HG02852 (cell line): ENCODE measurements at regions not wholly inside any gene's neighbourhood (a gene's known extent, or its start where the extent isn't known, plus 50 kb on each side); places are given as distances from the start of the nearest gene placed in this dataset.

ENCODE experiments used
- ATAC-seq: cut with Tn5 transposase; IDR thresholded peaks from one replicate; pipeline ENCODE4 v1.9.1; 2021; ENCODE audit warnings: mild to moderate bottlenecking, moderate library complexity; ENCODE audit not compliant: unreplicated experiment

DNA sequence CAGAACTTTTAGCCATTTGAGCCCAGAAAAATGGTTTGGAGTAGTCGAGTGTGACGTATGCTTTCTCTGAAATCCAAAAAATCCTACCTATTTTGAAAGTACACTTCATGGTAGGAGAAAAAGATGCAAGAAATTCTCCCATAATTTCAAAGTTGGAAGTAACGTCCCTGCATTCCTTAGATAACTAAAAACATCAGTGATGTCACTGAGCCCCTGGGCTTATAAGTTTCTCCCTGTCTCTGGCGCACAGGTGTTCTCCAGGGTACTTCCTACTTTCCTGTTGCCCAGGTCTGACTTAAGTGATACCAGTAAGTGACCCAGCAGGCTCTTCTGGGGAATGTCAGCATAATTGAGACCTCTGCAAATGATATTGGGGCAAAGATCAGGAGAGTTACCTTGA lies 90.5 kb upstream of the WDR1 start:
- no peak for ATAC-seq

DNA sequence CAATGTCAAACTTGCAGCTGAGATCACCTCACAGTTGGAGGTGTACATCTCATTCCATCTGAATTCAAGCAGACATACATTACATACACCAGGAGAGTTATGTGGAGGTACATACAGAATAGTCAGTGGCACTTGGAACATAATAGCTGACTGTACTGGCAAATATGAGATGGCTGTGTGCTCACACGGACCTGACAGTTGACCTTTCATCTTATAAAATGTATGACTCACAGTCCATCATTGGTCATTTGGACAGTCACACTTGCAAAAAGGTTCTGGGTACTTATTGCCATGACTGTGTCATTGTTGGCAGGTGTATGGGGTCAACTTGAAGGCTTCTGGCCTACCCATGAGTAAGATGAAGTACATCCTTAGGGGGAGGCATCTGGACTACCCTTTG lies 88.6 kb upstream of the WDR1 start:
- ATAC-seq: no peak

DNA sequence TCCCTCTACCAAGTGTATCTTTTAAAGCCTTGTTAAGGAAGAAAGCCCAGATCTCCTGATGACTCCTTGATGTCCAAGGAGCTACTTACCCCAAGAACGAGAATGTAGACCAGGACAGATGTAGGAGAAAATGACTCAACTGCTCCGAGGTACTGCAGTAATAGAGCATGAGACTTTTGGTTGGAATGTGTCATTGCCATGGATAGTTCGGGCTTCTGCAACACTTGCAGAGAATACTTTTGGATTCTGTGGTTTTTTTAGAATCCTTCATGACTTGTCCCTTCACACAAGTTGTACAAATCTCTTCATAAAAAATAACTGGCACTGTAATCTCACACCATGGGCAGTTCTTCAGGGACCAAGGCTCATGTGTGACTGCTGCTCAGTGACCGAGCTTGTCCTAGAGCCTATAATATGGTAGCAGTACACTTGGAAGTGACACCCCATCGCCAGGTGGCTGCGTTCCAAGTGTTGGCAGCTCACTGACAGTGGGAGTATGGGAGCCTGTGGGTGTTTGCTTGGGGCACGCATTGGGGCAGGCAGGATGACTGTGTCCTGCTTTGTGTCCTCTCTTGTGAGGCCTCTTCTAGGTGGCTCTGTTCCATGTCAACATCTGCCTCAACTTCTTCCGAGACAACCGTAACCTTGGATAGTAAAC lies 87.9 kb upstream of the WDR1 start:
- ATAC-seq: no peak

DNA sequence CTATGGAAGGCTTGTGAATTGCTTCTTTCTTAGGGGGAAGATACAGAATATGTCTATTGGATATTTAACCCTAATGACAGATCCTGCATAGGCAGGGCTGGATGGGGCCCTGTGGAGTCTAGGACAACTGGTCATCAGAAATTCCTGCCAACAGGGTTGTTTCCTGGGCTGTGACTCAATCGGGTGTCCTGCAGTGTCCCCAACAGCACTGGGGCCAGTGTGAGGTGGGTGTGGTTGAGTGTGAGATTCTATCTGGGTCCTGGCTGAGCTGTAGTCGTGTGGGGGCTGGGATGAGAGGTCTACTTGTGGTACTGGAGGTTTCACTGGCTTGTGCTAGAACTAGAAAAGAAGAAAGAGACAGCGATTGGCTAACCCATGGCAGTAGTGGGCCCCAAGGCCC lies 87.3 kb upstream of the WDR1 start:
- no peak for ATAC-seq

DNA sequence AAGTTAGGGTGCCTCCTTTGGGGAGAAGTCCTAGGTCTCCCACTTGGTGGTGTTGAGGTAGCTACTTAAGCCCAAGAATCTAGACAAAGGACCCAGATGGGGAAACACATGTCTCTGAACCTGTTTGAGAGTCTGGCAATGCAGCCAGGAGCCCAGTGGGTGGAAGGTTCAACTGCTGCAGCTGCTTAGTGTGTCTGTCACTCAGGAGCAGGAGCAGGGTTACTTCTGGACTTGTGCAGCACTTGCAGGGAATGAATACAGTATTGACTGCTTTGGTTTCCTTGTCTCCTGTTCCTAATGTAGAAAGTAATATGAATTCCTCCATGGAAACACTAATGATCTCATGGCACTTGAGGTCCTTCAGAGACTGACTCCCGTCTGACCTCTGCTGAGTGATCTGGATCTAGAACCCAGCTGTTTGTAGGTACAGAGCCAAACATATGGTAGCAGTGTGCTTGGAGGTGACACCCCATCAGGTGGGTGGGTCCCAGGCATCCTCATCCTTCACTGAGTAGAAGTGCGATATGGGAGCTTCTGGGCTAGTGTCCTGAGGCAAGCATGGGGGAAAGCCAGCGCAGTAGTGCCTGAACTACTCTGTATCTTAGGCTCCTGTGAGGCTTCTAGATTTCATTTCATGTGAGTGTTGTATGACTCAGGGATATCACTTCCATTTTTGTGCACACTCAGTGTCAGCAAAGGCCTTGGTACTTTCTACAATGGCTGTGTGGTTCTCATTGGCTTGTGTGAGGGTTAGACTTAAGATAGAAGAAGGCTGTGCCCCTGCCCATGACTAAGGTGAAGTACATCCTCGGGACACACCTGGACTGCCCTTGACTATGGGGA lies 85.0 kb upstream of the WDR1 start:
- ATAC-seq: no peak

DNA sequence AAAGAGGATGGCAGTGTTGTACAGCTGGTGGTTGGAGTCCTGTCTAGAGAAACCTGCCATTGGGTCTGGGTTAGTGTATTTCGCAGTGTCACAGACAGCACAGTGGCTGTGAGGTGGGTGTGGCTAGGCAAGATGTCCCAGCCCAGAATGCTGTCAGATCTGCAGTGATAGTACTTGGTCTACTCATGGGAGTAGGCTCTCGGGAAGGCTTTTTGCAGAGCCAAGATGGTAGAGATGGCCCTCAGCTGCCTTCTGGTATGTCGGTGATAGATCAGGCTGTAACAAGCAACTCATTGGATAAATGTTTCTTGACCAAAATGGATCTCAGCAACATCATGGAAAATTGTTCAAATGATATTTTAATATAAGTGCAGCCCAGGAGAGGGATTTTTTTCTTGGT lies 84.3 kb upstream of the WDR1 start:
- ATAC-seq: no peak

DNA sequence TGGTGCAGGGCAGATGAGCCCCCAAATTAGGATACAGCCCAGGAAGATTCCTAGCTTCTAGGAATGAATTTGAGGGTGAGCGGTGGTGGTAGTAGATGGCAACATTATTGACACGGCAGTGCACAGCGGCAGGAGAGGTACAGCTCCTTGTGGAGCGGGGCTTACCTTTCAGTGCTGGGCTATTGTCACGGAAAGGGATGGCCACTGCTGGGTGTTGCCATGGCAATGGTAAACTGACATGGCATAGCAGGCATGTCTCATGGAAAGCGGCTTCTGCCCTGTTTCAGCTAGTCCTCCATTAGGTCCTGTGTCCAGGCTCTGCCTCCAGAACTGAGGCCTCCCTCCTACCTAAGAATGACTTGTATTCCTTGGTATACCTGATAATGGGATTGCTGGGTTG lies 81.8 kb upstream of the WDR1 start:
- ATAC-seq: no peak

DNA sequence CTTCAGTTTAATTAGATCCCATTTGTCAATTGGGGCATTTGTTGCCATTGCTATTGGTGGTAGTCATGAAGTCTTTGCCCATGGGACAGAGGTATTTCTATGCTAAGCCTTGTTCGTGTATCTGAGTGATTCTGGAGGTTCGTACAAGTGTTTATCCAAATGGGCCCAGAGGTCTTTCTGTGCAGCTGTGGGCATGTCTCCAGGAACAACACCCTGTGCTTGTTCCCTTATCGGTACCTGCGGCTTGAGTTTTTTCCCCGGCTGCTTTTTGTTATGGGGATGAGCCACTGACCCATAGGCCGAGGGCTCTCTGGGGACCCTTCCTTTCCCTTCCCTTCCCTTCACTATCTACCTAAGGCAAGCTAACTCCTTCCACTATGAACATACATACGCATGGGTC lies 81.4 kb upstream of the WDR1 start:
- no peak for ATAC-seq

DNA sequence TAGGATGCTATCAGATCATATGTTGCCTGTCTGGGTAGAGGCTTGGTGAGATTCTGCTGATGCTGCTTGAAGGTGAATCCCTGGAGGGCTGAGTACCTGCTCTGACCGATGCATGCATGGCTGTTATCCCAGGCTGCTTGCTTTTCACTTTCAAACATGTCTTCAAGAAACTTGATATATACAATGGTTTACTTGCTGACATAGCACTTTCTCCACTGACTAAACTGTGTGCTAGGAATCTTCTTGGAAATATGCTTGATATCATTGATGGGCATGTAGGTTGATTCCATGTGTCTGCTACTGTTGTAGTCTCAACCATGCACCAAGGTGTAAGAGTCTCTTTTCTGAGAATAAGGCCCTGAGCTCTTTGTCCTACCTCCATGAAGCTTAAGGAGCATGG lies 79.6 kb upstream of the WDR1 start:
- no peak for ATAC-seq

DNA sequence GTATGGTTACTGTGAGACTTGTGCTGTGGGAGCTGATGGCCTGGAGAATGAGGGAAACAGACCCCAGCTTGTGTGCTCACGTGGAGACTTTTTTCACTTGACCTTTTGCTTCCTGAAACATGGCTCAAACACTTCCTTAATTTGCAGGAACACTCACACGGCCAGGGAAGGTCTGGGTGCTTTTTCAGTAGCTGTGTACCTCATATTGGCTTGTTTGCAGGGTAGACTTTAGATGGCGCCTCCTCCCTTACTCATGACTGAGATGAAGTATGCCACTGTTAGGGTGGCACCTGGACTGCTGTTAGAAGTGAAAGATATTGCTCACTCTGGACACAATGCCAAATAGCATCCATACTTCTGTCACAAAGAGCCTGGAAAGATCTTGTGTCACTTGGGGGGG lies 75.7 kb upstream of the WDR1 start:
- ATAC-seq: no peak

DNA sequence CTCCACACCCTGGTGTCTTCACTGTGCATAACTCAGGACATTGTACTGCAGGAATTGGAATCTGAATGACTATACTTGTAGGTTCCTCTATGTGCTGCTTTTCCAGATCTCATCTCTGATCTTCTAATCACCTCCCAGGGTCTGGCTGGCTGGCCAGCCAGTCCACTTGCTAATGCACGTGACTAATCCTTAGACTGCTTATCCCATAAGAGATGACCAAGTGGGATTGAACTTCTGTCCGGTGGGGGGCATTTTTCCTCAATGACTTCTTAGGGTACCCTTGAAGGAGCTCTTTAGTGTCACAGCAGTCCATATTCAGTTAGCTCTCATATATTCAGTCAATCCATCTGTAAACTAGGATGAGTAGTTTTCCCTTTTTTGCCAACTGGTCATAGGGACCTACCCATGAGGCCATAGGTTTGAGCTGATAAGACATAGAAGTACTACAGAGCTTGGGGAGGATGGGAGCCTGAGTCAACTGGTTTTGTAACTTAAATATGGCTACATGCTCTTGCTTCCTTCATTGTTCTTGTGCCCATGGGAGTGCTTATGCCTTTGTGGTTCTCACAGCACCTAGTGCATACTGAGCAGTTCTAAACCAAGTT lies 71.9 kb upstream of the WDR1 start:
- ATAC-seq: no peak

DNA sequence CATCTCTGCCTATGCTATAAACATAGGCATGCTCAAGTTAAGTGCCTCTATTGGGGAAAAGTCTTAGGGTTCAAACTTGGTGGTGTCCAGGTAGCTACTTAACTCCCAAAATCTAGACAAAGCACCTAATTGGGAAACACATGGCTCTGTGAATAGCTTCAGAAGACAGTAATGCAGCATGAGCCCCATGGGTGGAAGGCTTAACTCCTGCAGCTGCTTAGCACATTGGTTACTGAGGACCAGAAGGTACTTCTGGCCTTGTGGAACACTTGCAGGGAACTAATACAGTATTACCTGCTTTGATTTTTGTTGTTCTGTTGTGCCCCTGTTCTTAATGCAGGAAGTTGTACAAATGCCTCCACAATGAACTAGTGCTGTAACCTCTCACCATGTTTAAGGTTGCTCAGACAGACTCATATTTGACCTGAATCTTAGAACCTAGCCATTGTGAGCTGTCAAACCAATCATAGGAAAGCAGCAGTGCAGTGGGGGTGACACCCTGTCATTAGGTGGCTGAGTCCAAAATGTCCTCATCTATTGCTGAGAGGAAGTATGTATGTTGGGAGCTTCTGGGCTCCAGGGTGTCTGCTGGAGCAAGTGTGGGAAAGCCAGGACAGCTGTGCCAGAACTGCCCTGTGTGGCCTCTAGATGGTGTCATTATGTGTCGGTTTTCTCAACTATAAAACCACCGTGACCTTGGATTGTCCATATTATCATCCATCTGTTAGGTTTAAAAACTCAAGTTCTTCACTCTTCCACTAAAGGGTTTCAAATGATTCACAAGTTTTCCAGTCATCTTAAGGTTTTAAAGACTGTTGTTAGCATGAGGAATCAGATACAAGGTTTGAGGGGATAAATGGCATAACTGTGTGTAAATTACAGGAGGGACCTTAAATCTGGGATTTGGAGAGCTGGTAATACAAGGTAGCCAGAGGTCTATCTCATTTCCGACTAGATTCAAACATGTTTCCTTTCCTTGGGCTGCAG lies 69.9 kb upstream of the WDR1 start:
- ATAC-seq: no peak

DNA sequence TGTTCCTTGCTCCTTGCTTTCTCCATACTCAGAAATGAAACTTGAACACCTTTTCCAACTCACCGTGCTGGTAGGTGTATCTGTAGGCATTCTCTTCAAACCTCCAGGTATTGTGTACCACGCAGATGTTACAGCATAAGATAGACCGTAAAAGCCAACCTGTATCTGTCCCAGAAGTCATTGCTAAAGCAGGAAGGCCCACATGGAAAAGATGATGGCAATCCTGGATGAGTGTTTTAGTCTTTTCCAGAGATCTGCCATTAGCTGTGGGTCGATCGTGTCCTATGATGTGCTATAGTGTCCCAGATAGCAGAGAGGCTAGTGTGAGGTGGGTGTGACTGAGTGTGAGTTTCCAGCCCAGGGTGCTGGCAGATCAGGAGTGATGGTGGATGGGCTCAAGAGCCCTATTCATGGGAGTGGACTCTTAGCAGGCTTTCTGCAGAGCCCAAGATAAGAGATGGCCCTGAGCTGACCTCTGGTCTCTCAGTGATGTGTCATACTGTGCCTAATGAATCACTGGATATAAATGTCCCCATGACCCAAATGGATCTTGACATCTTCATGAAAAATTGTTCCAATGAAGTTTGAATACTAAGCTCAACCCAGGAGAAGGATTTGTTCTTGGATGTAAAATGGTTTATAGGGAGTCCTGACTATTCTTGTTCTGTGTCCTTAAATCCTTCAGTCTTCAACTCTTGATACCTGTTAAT lies 69.1 kb upstream of the WDR1 start:
- ATAC-seq: no peak

DNA sequence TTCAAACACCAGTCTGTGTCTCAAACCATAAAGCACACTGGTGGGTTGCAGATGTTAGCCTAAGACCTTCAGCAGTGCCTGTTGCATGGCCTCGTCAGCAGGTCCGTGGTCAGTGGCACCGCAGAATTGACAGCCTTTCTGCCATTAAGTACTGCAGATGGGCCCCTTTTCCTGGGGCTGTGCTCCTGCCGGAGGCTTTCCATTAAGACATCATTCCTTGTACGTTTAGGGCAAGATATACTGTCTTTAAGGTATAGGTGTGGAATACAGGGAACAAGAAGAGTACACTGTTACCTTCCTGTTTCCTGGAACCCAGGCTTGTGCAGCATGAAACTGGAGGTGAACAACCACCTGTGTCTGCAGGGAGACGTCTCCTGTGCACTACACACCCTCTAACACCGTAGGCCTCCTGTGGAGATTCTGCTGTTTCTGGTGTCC lies 67.9 kb upstream of the WDR1 start:
- ATAC-seq: no peak

DNA sequence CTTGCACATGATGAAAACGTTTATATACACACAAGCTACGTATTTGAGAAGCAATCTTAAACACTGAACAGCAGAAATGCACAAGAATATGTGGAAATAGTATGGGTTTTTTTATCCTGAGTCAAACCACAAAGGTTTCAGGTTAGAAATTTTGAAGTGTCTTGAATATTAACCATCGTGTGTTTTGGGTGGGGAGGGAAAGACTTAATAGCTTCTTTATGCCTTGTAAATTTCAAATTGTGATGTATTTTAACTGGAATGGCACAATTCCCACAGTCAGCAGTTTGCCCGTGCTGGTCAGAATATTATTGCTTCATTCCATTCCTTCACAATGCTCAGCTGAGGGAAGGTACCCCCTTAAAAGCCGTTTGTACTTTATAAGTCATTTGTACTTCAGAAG lies 67.4 kb upstream of the WDR1 start:
- no peak for ATAC-seq

DNA sequence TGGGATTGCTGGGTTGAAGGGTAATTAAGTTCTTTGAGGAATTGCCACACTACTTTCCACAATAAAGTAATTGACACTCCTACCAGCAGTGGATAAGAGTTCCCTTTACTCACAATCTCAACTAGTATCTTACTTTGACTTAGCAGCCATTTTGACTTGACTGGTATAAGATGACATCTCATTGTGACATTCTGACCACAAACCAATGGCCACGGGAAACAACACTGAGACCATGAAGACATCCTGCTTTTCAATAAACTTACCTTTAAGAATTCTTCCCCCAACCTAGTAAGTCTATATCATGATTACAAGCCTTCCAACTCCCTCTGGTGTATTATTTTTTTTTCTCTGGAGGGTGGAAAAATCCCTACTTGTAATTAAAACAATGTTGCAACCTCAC lies 66.9 kb upstream of the WDR1 start:
- ATAC-seq: no peak

DNA sequence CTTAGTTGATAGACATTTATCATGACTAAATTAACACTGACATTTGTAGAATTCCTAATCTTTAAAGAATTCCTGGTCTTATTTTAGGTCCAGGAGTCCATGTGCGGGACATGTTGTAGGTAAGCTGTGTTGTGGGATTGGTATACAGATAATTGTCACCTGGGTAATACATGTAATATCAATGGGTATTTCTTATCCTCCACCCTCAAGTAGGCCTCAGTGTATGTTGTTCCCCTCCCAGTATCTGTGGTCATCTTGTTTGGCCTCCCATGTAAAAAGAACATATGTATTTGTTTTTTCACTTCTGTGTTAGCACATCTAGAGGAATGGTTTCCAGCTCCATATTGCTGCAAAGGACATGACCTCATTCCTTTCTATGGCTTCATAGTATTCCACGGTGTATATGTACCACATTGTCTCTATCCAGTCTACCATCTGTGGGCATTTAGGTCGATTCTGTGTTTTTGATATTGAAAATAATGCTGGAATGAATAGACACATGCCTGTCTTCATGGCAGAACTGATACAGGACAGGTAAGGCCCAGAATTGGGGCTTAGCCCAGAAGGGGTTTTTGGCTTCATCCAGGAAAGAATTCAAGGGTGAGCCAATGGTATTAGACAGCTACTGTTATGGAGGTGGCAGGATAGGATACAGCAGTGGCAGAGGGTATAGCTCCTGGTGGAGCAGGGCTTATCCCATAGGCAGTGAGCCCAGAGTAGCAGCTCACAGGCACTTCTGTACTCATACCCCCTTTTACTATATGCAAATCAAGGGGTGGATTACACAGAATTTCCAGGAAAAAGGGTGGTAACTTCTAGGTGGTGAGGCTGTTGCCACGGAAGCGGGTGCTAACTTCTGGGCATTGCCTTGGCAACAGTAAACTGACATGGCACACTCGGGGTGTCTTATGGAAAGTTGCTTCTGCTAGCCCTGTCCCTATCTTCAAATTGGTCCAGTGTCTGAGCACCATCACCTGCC lies 66.1 kb upstream of the WDR1 start:
- no peak for ATAC-seq

DNA sequence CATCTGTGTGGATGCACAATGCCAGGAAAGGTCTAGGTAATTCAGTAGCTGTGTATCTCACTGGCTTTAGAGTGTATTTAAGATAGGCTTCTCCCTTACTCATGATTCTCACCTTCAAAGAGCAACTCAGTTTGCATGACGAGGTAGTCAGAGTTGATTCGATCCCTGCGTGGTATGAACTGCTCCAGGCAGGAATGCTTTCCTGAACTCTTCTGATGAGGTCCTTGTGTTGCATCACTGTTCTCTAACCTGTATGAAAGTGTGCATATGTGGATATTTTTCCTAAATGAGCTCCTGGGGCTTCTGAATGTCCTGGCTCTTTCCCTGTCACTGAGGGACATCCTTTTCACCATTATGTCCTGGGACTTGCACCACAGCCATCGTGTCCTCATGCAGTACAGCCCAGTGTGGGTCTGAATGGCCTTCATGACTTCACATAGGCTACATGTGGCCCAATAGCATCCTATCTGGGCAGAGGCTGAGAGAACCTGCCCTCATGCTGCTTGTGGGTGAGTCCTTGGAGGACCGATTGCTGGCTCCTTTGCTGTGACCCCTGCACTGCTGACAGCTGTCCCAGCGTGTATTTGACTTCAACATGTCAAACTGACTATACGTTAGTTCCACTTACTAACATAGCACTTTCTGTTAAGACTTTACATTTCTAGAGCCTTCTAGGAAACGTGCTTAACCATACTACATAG lies 65.3 kb upstream of the WDR1 start:
- ATAC-seq: no peak
